VCaP (cell line): ENCODE measurements at regions not wholly inside any gene's neighbourhood (a gene's known extent, or its start where the extent isn't known, plus 50 kb on each side); places are given as distances from the start of the nearest gene placed in this dataset.

Experiments
- H3K27ac ChIP-seq: fragments of 450-650 bp; 2 replicates; pipeline ENCODE4 v1.5.1; 2017
- TF ChIP-seq, protein P1 (sequence below): fragments of 450-650 bp; conservative IDR thresholded peaks from 2 replicates; pipeline ENCODE4 v1.5.1; 2017; ENCODE audit warnings: mild to moderate bottlenecking, moderate library complexity

DNA sequence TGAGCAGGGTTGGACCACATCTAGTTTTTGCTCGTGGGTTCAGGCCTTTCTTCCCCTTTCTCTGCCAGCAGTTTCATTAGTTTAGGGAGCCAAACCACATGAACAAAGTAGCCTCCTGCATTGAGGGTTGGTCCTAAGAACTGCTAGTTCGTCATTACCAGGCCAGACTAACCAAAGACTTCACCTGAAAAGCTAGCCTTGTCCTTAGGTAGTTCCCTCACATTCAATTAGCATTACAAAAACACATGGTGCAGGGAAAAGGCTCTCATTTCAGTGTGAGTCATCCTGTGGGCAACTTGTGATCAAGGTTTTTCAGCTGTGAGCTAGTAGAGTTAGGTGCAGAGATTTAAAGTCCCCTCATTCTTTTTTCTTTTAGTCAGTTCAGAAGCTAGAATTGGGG is 279.3 kb upstream of the CTNNB1 start:
- TF ChIP-seq, protein P1, sequence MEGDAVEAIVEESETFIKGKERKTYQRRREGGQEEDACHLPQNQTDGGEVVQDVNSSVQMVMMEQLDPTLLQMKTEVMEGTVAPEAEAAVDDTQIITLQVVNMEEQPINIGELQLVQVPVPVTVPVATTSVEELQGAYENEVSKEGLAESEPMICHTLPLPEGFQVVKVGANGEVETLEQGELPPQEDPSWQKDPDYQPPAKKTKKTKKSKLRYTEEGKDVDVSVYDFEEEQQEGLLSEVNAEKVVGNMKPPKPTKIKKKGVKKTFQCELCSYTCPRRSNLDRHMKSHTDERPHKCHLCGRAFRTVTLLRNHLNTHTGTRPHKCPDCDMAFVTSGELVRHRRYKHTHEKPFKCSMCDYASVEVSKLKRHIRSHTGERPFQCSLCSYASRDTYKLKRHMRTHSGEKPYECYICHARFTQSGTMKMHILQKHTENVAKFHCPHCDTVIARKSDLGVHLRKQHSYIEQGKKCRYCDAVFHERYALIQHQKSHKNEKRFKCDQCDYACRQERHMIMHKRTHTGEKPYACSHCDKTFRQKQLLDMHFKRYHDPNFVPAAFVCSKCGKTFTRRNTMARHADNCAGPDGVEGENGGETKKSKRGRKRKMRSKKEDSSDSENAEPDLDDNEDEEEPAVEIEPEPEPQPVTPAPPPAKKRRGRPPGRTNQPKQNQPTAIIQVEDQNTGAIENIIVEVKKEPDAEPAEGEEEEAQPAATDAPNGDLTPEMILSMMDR: no peak

DNA sequence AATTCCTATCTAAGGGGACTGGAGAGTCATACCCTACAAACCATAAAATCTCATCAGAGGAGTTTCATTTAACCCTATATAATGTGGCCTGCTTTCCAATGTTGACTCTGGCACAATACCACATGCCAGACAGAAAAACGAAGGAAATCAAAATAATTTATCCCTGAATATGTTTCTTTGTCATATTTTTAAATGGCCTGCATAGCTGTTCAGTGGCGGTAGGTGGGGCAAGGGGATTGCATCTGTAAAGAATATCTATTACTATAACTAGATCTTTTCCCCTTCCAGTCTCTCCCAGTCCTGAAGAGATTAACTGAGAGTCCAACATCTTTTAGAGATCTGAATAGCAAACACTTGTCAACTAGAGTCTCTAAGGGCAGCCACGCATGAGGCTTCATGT is 278.1 kb upstream of the CTNNB1 start:
- TF ChIP-seq, protein P1: no peak
- no peak overlapping the region for H3K27ac ChIP-seq

More for the DNA sequence above, 279.3 kb upstream of the CTNNB1 start:
- H3K27ac ChIP-seq: no peak overlapping the region

DNA sequence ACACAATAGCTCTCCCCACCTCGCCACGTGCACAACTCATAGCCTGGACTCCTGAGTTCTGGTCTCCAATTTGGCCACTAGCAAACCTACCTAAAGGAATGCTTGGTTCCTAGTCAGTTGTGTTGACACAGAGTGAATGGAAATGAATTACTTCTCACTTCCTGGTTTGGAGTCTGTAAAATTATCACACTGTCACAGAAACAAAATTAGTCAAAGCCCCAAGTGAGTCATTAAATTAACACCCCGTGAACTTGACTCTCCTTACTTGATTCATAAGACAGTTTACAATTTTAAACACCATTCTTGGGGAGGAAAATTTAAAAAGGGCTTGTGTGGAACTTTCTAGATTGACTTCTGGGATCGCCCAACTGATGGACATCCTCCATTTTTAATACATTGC is 276.2 kb upstream of the CTNNB1 start:
- TF ChIP-seq, protein P1: no peak

DNA sequence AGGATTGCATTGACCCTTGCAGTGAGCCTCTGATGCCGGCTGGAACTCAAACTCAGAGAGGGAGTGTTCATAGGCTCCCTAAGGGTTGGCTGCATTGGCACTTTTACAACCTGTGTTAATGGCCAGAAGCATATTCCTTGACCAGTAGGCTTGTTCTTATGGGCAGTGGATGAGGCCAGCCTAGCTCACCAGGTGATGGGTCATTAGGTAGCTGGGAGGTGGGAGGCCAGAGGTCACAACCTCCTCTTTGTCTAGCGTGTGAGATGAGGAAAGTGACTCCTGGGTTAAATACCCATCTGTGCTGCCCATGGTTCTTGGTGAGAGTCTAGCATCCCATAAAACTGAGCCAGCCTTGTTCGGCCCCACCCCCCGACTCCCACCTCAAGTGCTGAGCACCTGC is 275.7 kb upstream of the CTNNB1 start:
- TF ChIP-seq, protein P1: no peak
- H3K27ac ChIP-seq: peak overlapping the region; percentile 67; the same call in 1 of the 2 replicates

More for the DNA sequence above, 276.2 kb upstream of the CTNNB1 start:
- H3K27ac ChIP-seq: no peak overlapping the region

DNA sequence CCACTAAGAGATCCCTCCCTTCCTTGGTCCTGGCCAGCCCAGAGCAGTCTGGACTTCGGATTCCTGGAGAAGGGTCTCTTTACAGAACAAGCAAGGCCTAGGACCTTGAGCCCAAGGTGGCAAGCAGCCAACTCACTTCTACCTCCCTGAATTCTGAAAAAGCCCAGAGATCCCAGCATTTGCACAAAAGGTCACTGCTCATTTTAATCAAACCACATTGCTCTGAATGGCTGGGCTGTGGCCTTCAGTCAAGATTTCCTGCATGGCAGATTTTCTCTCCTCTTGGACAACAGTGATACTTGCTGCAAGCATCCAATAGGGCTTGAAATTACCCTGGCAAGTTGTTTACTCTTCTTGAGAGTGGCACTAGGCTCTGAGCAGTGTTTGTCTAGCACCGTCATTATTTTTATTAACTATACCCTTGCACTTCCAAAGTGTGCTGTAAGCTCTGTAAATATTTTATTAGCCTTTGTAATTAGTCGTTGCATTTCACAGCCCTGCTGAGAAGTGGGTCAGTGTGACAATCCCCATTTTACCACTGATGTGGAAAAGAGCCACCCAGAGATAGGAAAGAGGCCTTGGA is 274.7 kb upstream of the CTNNB1 start:
- TF ChIP-seq, protein P1: no peak
- H3K27ac ChIP-seq: peak overlapping the region; percentile 67

DNA sequence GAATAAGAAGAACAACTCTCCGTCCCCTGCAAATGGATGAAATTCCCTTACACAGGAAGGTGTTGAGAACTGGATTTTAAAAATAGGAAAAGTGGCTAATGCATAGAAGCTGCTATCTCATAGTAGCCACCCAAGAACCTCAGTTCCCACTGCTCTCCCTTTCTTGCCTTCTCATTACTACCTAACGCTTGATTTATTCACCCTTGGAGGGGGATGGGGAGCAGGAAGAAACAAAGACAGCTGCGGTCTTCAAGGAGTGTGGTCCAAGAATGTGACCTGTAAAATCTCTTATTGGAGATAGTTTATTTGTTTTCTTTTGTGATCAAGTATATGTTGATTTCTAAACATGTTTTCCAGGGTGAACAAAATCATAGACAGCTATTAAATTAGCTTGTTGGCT is 274.1 kb upstream of the CTNNB1 start:
- TF ChIP-seq, protein P1: no peak
- H3K27ac ChIP-seq: peak overlapping the region; percentile 67

DNA sequence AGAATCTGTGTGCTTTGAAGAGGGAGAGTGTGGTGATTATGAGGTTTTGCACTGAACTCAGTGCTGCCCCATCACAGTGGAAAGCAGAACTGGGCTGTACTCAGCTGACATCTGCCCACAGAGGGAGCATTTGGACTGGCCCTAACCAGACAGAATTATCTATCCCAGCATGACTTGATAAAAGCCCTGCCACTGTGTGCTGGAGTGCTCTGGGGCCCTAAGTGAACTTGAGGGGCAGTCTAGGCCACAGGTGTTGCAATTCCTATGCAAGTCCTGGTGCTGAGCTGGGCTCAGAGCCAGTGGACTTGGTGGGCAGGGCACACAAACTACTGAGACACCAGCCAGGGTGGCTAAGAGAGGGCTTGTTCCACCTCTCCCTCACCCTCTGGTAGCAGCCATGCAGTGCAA is 269.2 kb upstream of the CTNNB1 start:
- TF ChIP-seq, protein P1: no peak
- no peak overlapping the region for H3K27ac ChIP-seq
